ENCODE measurements at regions not wholly inside any gene's neighbourhood (a gene's known extent, or its start where the extent isn't known, plus 50 kb on each side); places are given as distances from the start of the nearest gene placed in this dataset.

DNA sequence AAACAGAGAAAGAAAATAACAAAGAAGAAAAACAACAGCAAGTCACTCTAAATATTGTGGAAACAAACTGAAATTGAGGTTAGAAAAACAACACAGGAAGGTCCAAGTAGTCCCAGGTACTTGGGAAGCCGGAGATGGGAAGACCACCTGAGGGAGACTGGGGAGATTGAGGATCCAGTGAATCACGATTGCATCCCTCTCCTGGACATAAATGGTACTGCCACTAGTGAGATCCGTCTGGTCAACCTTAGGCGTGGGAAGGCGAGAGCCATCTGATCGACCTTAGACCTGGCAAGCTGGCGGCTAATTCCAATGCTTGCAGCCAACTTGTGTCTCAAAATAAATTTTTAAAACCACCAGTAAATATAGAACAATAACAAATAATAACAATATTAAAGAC is 81.9 kb downstream of the ZNF726 start:
- peak; percentile 5 for DNase-seq

DNA sequence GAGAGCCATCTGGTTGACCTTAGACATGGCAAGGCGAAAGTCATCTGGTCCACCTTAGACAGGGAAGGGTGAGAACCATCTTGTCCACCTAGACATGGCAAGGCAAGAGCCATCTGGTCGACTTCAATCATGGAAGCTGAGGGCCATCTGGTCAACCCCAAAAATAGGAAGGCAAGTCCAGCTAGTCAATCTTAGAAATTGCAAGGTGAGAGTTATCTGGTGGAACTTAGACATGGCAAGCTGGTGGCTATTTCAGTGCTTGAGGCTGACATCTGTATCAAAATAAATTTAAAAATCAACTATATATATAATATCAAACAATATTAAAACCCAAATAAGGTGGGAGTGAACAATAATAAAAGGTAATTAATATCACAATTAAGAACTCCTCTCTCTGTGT is 83.9 kb downstream of the ZNF726 start:
- Mint-ChIP-seq H3K4me3 (ENCODE audit: low read depth, unreplicated experiment) (no peak overlapping the region), H3K9me3 (ENCODE audit: low read depth, unreplicated experiment) (peaks cover 26% of the 10 kb centered on the region), H3K27me3 (ENCODE audit: unreplicated experiment) (no peaks in the 10 kb centered on the region), H3K36me3 (ENCODE audit: insufficient read depth, unreplicated experiment) (no peaks in the 10 kb centered on the region), H3K4me1 (ENCODE audit: low read depth, unreplicated experiment) (no peaks in the 10 kb centered on the region), H3K27ac (ENCODE audit: unreplicated experiment) (no peak overlapping the region)
- intact Hi-C loops (cut with micrococcal nuclease; ENCODE audit: unreplicated experiment), result no loop called here
- CTCF ChIA-PET, result no interaction called here
- DNase-seq, result no peak
- TF ChIP-seq, protein P1, sequence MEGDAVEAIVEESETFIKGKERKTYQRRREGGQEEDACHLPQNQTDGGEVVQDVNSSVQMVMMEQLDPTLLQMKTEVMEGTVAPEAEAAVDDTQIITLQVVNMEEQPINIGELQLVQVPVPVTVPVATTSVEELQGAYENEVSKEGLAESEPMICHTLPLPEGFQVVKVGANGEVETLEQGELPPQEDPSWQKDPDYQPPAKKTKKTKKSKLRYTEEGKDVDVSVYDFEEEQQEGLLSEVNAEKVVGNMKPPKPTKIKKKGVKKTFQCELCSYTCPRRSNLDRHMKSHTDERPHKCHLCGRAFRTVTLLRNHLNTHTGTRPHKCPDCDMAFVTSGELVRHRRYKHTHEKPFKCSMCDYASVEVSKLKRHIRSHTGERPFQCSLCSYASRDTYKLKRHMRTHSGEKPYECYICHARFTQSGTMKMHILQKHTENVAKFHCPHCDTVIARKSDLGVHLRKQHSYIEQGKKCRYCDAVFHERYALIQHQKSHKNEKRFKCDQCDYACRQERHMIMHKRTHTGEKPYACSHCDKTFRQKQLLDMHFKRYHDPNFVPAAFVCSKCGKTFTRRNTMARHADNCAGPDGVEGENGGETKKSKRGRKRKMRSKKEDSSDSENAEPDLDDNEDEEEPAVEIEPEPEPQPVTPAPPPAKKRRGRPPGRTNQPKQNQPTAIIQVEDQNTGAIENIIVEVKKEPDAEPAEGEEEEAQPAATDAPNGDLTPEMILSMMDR (IDR thresholded peaks at IDR 0.05; ENCODE audit: unreplicated experiment), result no peak
- no TSS peak for BruUV-seq (replicated peaks)

More for the DNA sequence above, 81.9 kb downstream of the ZNF726 start:
- Mint-ChIP-seq H3K4me1 (ENCODE audit: low read depth, unreplicated experiment) (no peaks in the 10 kb centered on the region), H3K36me3 (ENCODE audit: insufficient read depth, unreplicated experiment) (no peaks in the 10 kb centered on the region), H3K27me3 (ENCODE audit: unreplicated experiment) (no peaks in the 10 kb centered on the region), H3K27ac (ENCODE audit: unreplicated experiment) (no peak overlapping the region), H3K4me3 (ENCODE audit: low read depth, unreplicated experiment) (no peak overlapping the region), H3K9me3 (ENCODE audit: low read depth, unreplicated experiment) (peaks cover 28% of the 10 kb centered on the region)
- CTCF ChIA-PET, result no interaction called here
- no TSS peak for BruUV-seq (replicated peaks)
- intact Hi-C loops (cut with micrococcal nuclease; ENCODE audit: unreplicated experiment), result no loop called here
- TF ChIP-seq, protein P1 (IDR thresholded peaks at IDR 0.05; ENCODE audit: unreplicated experiment), result peak; percentile 55

DNA sequence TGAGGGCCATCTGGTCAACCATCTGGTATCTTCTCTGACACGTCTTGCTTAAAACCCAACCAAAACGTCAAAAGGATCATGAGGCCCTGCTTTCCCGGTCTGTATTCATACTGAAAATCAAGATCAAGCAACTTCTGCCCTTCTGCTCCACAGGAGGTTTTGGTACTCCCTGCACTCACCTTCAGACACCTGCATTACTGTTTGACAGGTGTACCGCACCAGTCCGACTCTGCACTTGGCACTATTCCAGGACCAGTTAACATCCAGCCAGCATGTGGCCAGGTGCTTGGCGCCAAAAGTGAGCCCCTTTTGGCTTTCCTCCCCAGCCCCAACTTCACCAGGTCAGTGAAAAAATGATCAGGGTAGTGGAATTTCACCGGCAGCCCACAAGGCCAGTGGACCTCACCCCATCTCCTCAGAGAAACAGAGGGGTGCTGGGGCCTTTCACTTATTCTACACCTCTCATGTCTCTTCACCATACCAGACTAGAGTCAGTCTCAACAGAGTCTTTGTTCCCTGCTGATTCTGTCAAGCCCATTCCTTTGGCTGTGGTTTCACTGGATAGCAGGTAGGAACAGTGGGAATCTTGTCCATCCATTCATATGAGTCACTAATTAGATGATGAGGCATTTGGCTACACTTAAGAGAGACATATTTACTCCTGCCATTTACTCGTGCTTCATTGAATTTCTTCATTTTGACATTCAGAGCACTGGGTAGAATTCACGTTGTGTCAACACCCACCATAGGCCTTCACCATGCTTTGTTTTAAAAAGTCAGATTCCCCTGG is 85.3 kb downstream of the ZNF726 start:
- Mint-ChIP-seq H3K27ac (ENCODE audit: unreplicated experiment) (no peak overlapping the region), H3K4me3 (ENCODE audit: low read depth, unreplicated experiment) (no peak overlapping the region), H3K4me1 (ENCODE audit: low read depth, unreplicated experiment) (no peaks in the 10 kb centered on the region), H3K9me3 (ENCODE audit: low read depth, unreplicated experiment) (peaks cover 22% of the 10 kb centered on the region), H3K27me3 (ENCODE audit: unreplicated experiment) (no peaks in the 10 kb centered on the region), H3K36me3 (ENCODE audit: insufficient read depth, unreplicated experiment) (no peaks in the 10 kb centered on the region)
- DNase-seq, result no peak
- no TSS peak for BruUV-seq (replicated peaks)
- TF ChIP-seq, protein P1 (IDR thresholded peaks at IDR 0.05; ENCODE audit: unreplicated experiment), result no peak
- intact Hi-C loops (cut with micrococcal nuclease; ENCODE audit: unreplicated experiment), result no loop called here
- CTCF ChIA-PET, result no interaction called here

DNA sequence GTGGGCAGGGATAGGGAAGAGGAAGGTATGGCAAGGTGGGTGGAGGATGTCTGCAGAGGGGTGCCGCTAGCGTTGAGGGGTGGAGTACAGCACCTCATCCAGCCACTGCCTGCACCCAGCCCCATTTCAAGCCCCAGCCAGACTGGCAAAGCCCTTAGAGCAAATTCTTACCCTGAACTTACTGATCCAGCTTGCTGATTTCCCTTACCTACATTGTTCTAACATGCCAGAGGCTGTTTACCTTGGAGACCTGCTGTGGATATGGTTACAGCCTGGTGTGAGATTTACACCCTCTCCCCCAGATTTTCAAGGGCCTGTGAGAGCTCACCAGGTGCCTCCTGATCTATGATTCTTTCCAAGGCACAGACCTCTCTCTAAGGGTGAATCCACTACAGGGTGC is 86.0 kb downstream of the ZNF726 start:
- H3K4me3 Mint-ChIP-seq (ENCODE audit: low read depth, unreplicated experiment), result no peak overlapping the region
- no peak overlapping the region for H3K27ac Mint-ChIP-seq (ENCODE audit: unreplicated experiment)
- H3K4me1 Mint-ChIP-seq (ENCODE audit: low read depth, unreplicated experiment), result no peaks in the 10 kb centered on the region
- TF ChIP-seq, protein P1 (IDR thresholded peaks at IDR 0.05; ENCODE audit: unreplicated experiment), result no peak
- H3K9me3 Mint-ChIP-seq (ENCODE audit: low read depth, unreplicated experiment), result peaks cover 19% of the 10 kb centered on the region
- H3K36me3 Mint-ChIP-seq (ENCODE audit: insufficient read depth, unreplicated experiment), result no peaks in the 10 kb centered on the region
- no peaks in the 10 kb centered on the region for H3K27me3 Mint-ChIP-seq (ENCODE audit: unreplicated experiment)
- CTCF ChIA-PET, result no interaction called here
- no peak for DNase-seq
- BruUV-seq (replicated peaks), result no TSS peak
- intact Hi-C loops (cut with micrococcal nuclease; ENCODE audit: unreplicated experiment), result no loop called here

All from Calu3 (cell line).